Activated T-helper 2 cell treated with anti-CD3 and anti-CD28 coated beads, Interferon-gamma antibody, Interleukin-2, Interleukin-4, amounts not matched to agents 10 μg/mL and 5 μg/mL and 100 μg/mL, durations not matched to agents 14 hours and 24 hours and 36 hours (primary cell): ENCODE measurements at regions not wholly inside any gene's neighbourhood (a gene's known extent, or its start where the extent isn't known, plus 50 kb on each side); places are given as distances from the start of the nearest gene placed in this dataset.

ENCODE experiments used
- DNase-seq: peaks from one replicate; pipeline ENCODE4 v3.0.0; 2021; ENCODE audit warnings: low spot score
- H3K27ac Mint-ChIP-seq: one replicate; pipeline ENCODE4 v1.8.0; 2021; ENCODE audit warnings: mixed read lengths
- H3K27me3 Mint-ChIP-seq: one replicate; pipeline ENCODE4 v1.8.0; 2021; ENCODE audit warnings: low read depth, mixed read lengths
- H3K36me3 Mint-ChIP-seq: one replicate; pipeline ENCODE4 v1.8.0; 2021; ENCODE audit warnings: low read depth, mixed read lengths
- H3K4me1 Mint-ChIP-seq: one replicate; pipeline ENCODE4 v1.8.0; 2021; ENCODE audit warnings: low read depth, mixed read lengths
- H3K4me3 Mint-ChIP-seq: one replicate; pipeline ENCODE4 v1.8.0; 2021; ENCODE audit warnings: low read depth, mild to moderate bottlenecking, moderate library complexity, mixed read lengths
- H3K9me3 Mint-ChIP-seq: one replicate; pipeline ENCODE4 v1.8.0; 2021; ENCODE audit warnings: mixed read lengths
- intact Hi-C: fragments of 100-400 bp; cut with micrococcal nuclease; formaldehyde crosslinking; loops from one replicate; pipeline ENCODE4 v1.15.1; 2023

GRCh38 chr16:85522308-85522841, 90.7 kb upstream of the GSE1 start:
- H3K27ac Mint-ChIP-seq, result no peak overlapping the region

GRCh38 chr16:85522842-85523601, 90.1 kb upstream of the GSE1 start:
- Mint-ChIP-seq H3K27me3 (peaks cover 2% of the 10 kb centered on the region), H3K4me1 (no peaks in the 10 kb centered on the region), H3K9me3 (no peaks in the 10 kb centered on the region), H3K4me3 (no peak overlapping the region), H3K36me3 (no peaks in the 10 kb centered on the region), H3K27ac (no peak overlapping the region)
- intact Hi-C loops, result no loop called here
- DNase-seq, result no peak

More at GRCh38 chr16:85522308-85522841, 90.7 kb upstream of the GSE1 start:
- Mint-ChIP-seq H3K9me3 (no peaks in the 10 kb centered on the region), H3K27me3 (no peaks in the 10 kb centered on the region), H3K4me3 (no peak overlapping the region), H3K36me3 (no peaks in the 10 kb centered on the region), H3K4me1 (no peaks in the 10 kb centered on the region)
- intact Hi-C loops, result no loop called here
- no peak for DNase-seq

GRCh38 chr16:85523602-85524364, 89.3 kb upstream of the GSE1 start:
- Mint-ChIP-seq H3K36me3 (no peaks in the 10 kb centered on the region), H3K4me1 (no peaks in the 10 kb centered on the region), H3K27me3 (peaks cover 2% of the 10 kb centered on the region), H3K4me3 (no peak overlapping the region), H3K9me3 (no peaks in the 10 kb centered on the region), H3K27ac (no peak overlapping the region)
- DNase-seq, result no peak
- intact Hi-C loops, result no loop called here

GRCh38 chr16:85524365-85524629, 88.8 kb upstream of the GSE1 start:
- H3K4me3 Mint-ChIP-seq, result no peak overlapping the region
- intact Hi-C loops, result no loop called here
- H3K9me3 Mint-ChIP-seq, result no peaks in the 10 kb centered on the region
- H3K36me3 Mint-ChIP-seq, result no peaks in the 10 kb centered on the region
- no peak overlapping the region for H3K27ac Mint-ChIP-seq
- DNase-seq, result no peak
- H3K27me3 Mint-ChIP-seq, result peaks cover 2% of the 10 kb centered on the region
- no peaks in the 10 kb centered on the region for H3K4me1 Mint-ChIP-seq

- Mint-ChIP-seq H3K4me3 (no peak overlapping the region), H3K27me3 (peaks cover 2% of the 10 kb centered on the region), H3K4me1 (no peaks in the 10 kb centered on the region), H3K9me3 (no peaks in the 10 kb centered on the region), H3K27ac (no peak overlapping the region), H3K36me3 (no peaks in the 10 kb centered on the region)
- no peak for DNase-seq
- intact Hi-C loops, result no loop called here
Measured at GRCh38 chr16:85524630-85525419, 88.3 kb upstream of the GSE1 start.

GRCh38 chr16:85525420-85526184, 87.5 kb upstream of the GSE1 start:
- Mint-ChIP-seq H3K27ac (no peak overlapping the region), H3K4me1 (no peaks in the 10 kb centered on the region), H3K9me3 (no peaks in the 10 kb centered on the region), H3K4me3 (no peak overlapping the region), H3K27me3 (peaks cover 2% of the 10 kb centered on the region), H3K36me3 (no peaks in the 10 kb centered on the region)
- DNase-seq, result no peak
- intact Hi-C loops, result no loop called here

- H3K4me3 Mint-ChIP-seq, result no peak overlapping the region
- DNase-seq, result no peak
- H3K9me3 Mint-ChIP-seq, result no peaks in the 10 kb centered on the region
- no peak overlapping the region for H3K27ac Mint-ChIP-seq
- intact Hi-C loops, result no loop called here
- H3K4me1 Mint-ChIP-seq, result no peaks in the 10 kb centered on the region
- H3K36me3 Mint-ChIP-seq, result no peaks in the 10 kb centered on the region
- H3K27me3 Mint-ChIP-seq, result peaks cover 2% of the 10 kb centered on the region
Measured at GRCh38 chr16:85526185-85526974, 86.7 kb upstream of the GSE1 start.

GRCh38 chr16:85527042-85527766, 85.9 kb upstream of the GSE1 start:
- Mint-ChIP-seq H3K27me3 (peaks cover 2% of the 10 kb centered on the region), H3K36me3 (no peaks in the 10 kb centered on the region), H3K4me3 (no peak overlapping the region), H3K9me3 (no peaks in the 10 kb centered on the region), H3K27ac (no peak overlapping the region), H3K4me1 (no peaks in the 10 kb centered on the region)
- intact Hi-C loops, result no loop called here
- no peak for DNase-seq

- no peak for DNase-seq
- H3K36me3 Mint-ChIP-seq, result no peaks in the 10 kb centered on the region
- no peaks in the 10 kb centered on the region for H3K4me1 Mint-ChIP-seq
- intact Hi-C loops, result no loop called here
- peaks cover 2% of the 10 kb centered on the region for H3K27me3 Mint-ChIP-seq
- no peak overlapping the region for H3K27ac Mint-ChIP-seq
- no peaks in the 10 kb centered on the region for H3K9me3 Mint-ChIP-seq
- H3K4me3 Mint-ChIP-seq, result no peak overlapping the region
Measured at GRCh38 chr16:85527767-85528297, 85.3 kb upstream of the GSE1 start.

- Mint-ChIP-seq H3K4me3 (no peak overlapping the region), H3K9me3 (no peaks in the 10 kb centered on the region), H3K4me1 (no peaks in the 10 kb centered on the region), H3K27me3 (peaks cover 2% of the 10 kb centered on the region), H3K36me3 (no peaks in the 10 kb centered on the region), H3K27ac (no peak overlapping the region)
- no peak for DNase-seq
- intact Hi-C loops, result no loop called here
Measured at GRCh38 chr16:85528528-85529387, 84.4 kb upstream of the GSE1 start.
